Renal cortex interstitium (tissue), 11 donors: ENCODE measurements at regions not wholly inside any gene's neighbourhood (a gene's known extent, or its start where the extent isn't known, plus 50 kb on each side); places are given as distances from the start of the nearest gene placed in this dataset.

Source experiments
- DNase-seq, 11 donors: peaks; one replicate each; pipeline ENCODE4 v3.0.0-alpha.2; 2013; ENCODE audit warnings: low read depth in 9 of 11, low spot score in 4 of 11; ENCODE audit errors: extremely low read depth in 1 of 11

- no peak for DNase-seq
Measured at GRCh38 chr6:84492241-84493165, 265.1 kb upstream of the CEP162 start.

DNA sequence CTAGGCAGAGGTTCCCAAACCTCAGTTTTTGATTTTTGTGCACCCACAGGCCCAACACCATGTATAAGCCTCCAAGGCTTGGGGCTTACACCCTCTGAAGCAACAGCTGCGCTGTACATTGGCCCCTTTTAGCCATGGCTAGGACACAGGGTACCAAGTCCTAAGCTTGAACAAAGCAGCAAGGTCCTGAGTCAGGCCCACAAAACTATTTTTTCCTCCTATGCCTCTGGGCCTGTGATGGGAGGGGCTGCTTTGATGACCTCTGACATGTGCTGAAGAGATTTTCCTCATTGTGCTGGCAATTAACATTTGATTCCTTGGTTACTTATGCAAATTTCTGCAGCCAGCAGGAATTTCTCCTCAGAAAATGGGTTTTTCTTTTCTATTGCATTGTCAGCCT, 262.2 kb upstream of the CEP162 start:
- DNase-seq: no peak

- DNase-seq: no peak
Measured at GRCh38 chr6:84486526-84486925, 259.1 kb upstream of the CEP162 start.

DNA sequence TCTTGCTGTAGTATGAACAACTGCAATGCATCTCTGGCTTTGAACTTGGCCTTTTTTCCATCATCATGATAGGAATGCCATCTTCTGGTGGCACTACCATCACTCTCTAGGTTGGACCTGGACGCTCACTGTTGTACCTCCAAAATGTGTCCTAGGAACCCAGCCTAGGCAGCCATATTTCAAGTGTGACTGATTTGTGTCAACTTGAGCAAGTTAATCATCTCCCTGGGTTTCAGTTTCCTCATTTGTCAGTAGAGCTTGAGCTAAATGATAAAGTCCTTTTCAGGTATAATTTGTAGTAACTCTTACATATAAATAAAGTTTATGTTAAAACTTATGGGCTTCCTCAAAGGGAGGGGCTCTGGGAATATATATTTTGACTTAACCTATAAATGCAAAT, 241.7 kb upstream of the CEP162 start:
- DNase-seq: no peak

DNA sequence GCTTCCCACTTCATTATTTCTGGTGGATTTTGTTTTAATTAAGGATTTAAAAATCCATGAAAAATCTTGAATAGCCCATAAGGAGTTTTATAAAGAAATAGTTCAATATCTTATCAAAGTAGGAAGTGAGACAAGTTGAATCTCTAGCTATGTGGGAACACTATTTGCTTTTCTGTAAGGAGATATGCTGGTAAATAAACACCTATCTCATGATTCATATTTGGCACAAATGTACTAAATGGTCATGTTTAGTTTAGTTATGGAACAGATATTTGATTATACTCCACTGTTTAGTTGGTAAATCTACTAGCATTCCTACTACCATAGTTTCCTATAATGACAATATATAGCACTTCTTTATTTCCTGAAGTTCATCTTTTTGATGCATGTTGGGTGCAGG, 239.9 kb upstream of the CEP162 start:
- no peak for DNase-seq

DNA sequence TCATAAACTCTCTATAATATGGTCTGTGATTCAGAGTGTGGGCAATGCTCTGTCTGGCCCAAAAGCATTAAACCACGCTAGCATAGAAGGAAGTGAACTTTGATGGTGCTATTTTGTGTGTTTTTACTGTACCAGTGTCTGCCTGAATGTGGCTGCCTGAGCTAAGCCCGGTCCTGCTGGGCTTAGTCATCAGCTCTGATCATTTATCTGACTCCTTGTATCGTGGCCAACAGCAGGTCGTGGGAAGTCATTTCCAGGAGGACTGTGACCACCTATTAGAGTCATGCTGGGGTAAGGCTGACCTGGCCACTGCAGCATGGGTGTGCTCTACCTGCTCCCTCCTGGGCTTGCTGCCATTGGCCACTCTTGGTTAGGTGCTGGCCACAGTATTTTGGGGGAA, 239.1 kb upstream of the CEP162 start:
- no peak for DNase-seq

DNA sequence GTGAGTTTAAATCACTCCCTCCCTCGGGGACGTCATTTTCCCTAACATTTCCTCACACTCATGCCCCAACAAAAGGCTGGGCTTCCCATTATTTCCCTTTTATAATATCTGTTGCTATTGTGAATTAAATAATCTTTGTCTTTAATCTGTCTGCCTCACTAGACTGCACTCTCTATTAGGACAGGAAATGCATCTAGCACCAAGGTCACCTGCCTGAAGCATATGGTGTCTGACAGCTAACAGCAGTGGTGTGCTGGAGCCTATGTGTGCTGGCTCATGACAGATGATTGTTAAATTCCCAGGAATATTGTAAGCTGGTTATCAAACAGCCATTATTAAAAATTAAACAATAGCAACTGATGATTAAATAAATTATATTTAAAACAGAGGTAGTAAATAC, 237.0 kb upstream of the CEP162 start:
- no peak for DNase-seq

DNA sequence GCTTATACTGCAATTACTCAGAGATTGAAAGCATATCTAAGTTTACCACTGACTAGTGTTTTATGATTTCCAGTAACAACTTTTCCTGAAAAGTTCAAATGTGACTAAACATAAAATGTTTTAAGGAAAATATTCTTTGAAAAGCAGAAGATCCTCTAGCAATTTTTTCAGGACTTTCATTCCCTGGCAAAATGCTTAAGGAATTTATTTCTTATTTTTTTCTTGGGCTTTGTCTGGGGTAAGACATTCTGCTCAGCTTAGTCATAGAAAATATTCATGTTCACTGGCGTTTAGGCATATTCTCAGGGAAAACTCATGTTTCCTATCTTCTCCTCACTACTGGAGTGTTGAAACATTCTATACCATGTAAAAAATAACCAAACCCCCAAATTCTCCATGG, 235.3 kb upstream of the CEP162 start:
- DNase-seq: no peak

DNA sequence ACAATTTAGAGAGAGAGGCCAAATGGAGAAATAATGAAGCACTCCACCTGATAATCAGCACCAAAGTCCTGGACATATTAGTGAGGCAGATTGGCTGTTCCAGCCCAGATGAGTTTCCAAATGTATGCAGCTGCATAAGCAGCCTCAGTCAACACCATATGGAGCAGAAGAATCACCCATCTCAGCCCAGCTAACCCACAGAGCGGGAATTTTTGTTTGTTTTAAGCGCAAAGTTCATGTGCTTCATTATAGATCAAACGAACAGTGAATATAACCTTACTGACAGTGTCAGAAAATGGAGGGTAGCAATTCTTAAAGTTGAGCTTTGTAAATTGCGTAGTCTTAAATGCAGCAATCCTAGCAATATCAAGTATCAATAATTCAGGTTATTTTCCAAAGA, 234.0 kb upstream of the CEP162 start:
- DNase-seq: no peak

GRCh38 chr6:84460491-84460890, 233.0 kb upstream of the CEP162 start:
- DNase-seq: no peak

DNA sequence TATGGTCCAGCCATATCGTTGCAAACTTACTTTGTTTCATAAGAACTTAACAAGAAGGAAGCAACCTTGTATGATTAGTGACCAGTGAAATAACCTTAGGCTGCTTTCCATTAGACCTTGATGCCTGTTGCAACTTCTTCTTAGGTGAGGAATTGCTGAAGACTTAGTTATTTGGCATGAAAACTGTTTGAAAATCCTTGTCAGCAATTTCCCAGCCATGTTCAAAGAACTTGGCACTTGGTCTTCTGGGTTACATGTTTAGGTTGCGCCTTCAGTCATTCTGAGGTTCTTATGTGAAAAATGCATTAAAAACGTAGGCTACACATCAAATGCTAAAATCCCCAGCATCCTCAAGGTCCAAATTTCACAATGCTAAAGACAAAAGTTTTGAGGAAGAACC, 232.0 kb upstream of the CEP162 start:
- DNase-seq: no peak

- no peak for DNase-seq
Measured at GRCh38 chr6:84458271-84458670, 230.8 kb upstream of the CEP162 start.

DNA sequence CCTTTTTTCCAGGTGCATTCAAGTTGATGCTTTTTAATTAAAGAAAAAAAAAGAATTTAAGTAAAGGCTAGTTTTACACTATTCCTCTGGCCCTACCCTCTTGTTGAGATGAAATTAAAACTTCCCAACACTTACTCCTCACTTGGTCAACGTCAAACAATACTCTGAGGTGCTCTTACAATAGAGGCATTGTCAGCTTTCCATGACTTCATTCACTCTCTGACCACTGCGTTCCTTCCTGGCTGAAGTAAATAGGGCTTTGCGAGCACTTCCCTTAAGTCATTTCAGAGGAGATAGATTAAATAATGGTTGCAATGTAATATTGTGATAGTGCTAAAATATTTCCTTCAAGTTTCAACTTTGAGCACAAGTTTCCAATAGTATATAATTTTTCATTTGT, 229.8 kb upstream of the CEP162 start:
- no peak for DNase-seq

- no peak for DNase-seq
Measured at GRCh38 chr6:84456803-84457202, 229.4 kb upstream of the CEP162 start.

- no peak for DNase-seq
Measured at GRCh38 chr6:84455511-84456029, 228.1 kb upstream of the CEP162 start.

- no peak for DNase-seq
Measured at GRCh38 chr6:84453499-84453898, 226.1 kb upstream of the CEP162 start.

- no peak for DNase-seq
Measured at GRCh38 chr6:84450018-84450417, 222.6 kb upstream of the CEP162 start.

DNA sequence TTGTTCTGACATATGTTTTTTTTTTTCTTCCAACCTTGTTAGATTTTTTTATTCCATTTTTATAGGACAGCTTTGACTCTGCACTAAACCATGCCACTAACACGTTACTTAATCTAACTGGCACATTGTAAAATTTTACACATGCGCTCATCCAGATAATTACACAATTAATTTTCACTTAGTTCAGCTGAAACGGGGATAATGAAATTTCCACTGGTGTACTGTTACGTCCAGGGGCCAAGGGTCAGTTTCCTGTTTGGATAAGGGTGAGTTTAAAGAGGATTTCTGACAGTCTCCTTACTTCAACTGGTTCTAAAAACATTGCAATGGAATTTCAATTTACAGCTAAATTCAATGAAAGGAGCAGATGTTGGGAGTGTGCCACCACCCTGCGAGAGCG, 221.8 kb upstream of the CEP162 start:
- peak in 8 of 11 donors; percentile 7 to 38 (median 19) for DNase-seq

GRCh38 chr6:84448331-84448730, 220.9 kb upstream of the CEP162 start:
- DNase-seq: no peak

DNA sequence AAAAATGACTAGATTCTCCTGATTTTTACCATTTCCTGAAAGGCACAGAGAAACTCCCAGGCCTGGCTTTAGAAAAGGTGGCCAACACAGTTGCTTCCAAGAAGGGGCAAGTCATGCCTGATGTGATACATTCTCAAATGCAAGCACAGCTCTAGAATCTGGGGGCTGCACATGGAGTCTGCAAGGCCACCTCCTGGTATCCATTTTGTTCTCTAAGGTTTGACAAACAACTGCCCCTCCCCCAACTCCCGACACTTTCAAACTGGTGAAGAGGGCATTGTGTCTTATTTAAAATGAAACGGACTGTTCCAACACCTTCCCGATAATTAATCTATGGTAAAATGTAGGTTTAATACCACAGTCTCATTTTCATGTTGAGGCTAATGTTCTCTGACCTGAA, 220.2 kb upstream of the CEP162 start:
- no peak for DNase-seq

GRCh38 chr6:84445068-84445467, 217.6 kb upstream of the CEP162 start:
- no peak for DNase-seq
